ENCODE measurements at regions not wholly inside any gene's neighbourhood (a gene's known extent, or its start where the extent isn't known, plus 50 kb on each side); places are given as distances from the start of the nearest gene placed in this dataset.

DNA sequence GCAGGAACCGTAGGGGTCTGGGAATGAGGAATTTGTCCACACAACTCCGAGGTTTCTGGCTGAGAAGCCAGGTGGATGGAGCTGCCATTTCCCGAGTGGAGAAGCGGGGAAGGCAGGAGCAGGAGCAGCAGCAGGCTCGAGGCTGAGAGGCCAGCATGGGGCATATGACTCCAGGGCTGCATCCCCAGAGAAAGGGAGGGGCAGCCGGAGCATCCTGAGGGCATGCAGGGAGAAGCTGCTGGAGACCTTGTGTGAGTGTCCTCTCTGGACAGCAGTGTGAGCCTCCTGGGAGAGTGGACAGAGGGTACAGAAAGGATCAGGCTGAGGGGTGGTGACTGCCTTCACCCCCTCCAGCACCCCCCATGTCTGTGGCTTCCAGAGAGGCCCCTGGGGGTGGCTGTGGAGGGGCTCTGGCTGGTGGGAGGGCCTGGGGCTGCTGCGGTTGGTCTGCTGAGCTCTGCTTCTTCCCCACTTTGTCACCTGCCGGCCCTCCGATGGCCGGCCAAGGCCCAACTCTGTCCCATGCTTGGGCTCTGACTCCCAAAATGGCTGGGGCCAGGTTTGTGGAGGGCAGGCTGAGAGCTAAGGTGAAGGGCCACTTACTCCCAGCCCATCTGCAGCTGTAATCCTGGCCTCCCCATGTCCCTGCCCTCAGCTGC, 633.1 kb downstream of the MATN1 start:
- TF ChIP-seq, protein P1, sequence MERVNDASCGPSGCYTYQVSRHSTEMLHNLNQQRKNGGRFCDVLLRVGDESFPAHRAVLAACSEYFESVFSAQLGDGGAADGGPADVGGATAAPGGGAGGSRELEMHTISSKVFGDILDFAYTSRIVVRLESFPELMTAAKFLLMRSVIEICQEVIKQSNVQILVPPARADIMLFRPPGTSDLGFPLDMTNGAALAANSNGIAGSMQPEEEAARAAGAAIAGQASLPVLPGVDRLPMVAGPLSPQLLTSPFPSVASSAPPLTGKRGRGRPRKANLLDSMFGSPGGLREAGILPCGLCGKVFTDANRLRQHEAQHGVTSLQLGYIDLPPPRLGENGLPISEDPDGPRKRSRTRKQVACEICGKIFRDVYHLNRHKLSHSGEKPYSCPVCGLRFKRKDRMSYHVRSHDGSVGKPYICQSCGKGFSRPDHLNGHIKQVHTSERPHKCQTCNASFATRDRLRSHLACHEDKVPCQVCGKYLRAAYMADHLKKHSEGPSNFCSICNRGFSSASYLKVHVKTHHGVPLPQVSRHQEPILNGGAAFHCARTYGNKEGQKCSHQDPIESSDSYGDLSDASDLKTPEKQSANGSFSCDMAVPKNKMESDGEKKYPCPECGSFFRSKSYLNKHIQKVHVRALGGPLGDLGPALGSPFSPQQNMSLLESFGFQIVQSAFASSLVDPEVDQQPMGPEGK (CRISPR knock-in tag; IDR thresholded peaks at IDR 0.05; ENCODE audit: borderline replicate concordance) = no peak
- TF ChIP-seq ARNTL (CRISPR knock-in tag; IDR thresholded peaks at IDR 0.05; ENCODE audit: borderline replicate concordance, low read depth) (no peak), ZFP3 (CRISPR knock-in tag; IDR thresholded peaks at IDR 0.05) (no peak), CSDC2 (CRISPR knock-in tag; IDR thresholded peaks at IDR 0.05) (no peak), SNAI2 (CRISPR knock-in tag; IDR thresholded peaks at IDR 0.05) (no peak), ZFP30 (CRISPR knock-in tag; IDR thresholded peaks at IDR 0.05) (no peak)
- TF ChIP-seq, protein P2, sequence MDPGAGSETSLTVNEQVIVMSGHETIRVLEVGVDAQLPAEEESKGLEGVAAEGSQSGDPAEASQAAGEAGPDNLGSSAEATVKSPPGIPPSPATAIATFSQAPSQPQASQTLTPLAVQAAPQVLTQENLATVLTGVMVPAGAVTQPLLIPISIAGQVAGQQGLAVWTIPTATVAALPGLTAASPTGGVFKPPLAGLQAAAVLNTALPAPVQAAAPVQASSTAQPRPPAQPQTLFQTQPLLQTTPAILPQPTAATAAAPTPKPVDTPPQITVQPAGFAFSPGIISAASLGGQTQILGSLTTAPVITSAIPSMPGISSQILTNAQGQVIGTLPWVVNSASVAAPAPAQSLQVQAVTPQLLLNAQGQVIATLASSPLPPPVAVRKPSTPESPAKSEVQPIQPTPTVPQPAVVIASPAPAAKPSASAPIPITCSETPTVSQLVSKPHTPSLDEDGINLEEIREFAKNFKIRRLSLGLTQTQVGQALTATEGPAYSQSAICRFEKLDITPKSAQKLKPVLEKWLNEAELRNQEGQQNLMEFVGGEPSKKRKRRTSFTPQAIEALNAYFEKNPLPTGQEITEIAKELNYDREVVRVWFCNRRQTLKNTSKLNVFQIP (CRISPR knock-in tag; IDR thresholded peaks at IDR 0.05; ENCODE audit: borderline replicate concordance, low read depth) = no peak
